Muscle of leg (tissue), 3 donors: ENCODE measurements at regions not wholly inside any gene's neighbourhood (a gene's known extent, or its start where the extent isn't known, plus 50 kb on each side); places are given as distances from the start of the nearest gene placed in this dataset.

Experiments used
- DNase-seq: peaks from one replicate; pipeline ENCODE4 v3.0.0; 2013
- H3K27ac ChIP-seq: one replicate; pipeline ENCODE4 v1.5.1; 2013; ENCODE audit warnings: mild to moderate bottlenecking, low read length, control low read depth
- H3K27me3 ChIP-seq: one replicate; pipeline ENCODE4 v1.6.1; 2013; ENCODE audit warnings: low read length; ENCODE audit not compliant: control insufficient read depth, insufficient read depth
- H3K36me3 ChIP-seq: one replicate; pipeline ENCODE4 v1.6.1; 2013; ENCODE audit warnings: low read length; ENCODE audit not compliant: control insufficient read depth, insufficient read depth
- H3K4me1 ChIP-seq: one replicate; pipeline ENCODE4 v1.6.1; 2013; ENCODE audit warnings: low read length; ENCODE audit not compliant: control insufficient read depth, insufficient read depth
- H3K4me3 ChIP-seq: one replicate; pipeline ENCODE4 v1.5.1; 2013; ENCODE audit warnings: low read length, control low read depth
- H3K9me3 ChIP-seq: replicated peaks from 2 replicates; pipeline ENCODE4 v1.6.1; 2013; ENCODE audit warnings: low read depth, low read length; ENCODE audit not compliant: control insufficient read depth
- WGBS: methylation state at CpG from one replicate; pipeline ENCODE4 v1.1.5; 2013; ENCODE audit warnings: missing lambda C conversion rate; ENCODE audit not compliant: insufficient coverage; 5-methylcytosine and 5-hydroxymethylcytosine counted together

- Histone ChIP-seq H3K4me3 (no peak overlapping the region), H3K27me3 (no peaks in the 10 kb centered on the region), H3K27ac (no peak overlapping the region), H3K36me3 (no peaks in the 10 kb centered on the region), H3K4me1 (no peaks in the 10 kb centered on the region), H3K9me3 (no peaks in the 10 kb centered on the region)
- DNase-seq: peak; percentile 19
- WGBS: 40% methylated on average over 12 of the region's 19 CpGs
These were observed 340.7 kb downstream of the RAB28 start for GRCh38 chr4:13143222-13144070.

GRCh38 chr4:13142726-13143125 is 341.4 kb downstream of the RAB28 start:
- no peaks in the 10 kb centered on the region for H3K36me3 ChIP-seq

GRCh38 chr4:13142191-13142590 is 341.9 kb downstream of the RAB28 start:
- Histone ChIP-seq H3K4me3 (no peak overlapping the region), H3K27ac (no peak overlapping the region), H3K4me1 (peaks cover 3% of the 10 kb centered on the region), H3K36me3 (no peaks in the 10 kb centered on the region), H3K9me3 (no peaks in the 10 kb centered on the region), H3K27me3 (no peaks in the 10 kb centered on the region)
- no peak for DNase-seq
- 0% methylated on average over 1 of the region's 1 CpG for WGBS

More at GRCh38 chr4:13142726-13143125, 341.4 kb downstream of the RAB28 start:
- no peak for DNase-seq
- no peaks in the 10 kb centered on the region for H3K9me3 ChIP-seq
- no peaks in the 10 kb centered on the region for H3K27me3 ChIP-seq
- H3K4me1 ChIP-seq: no peaks in the 10 kb centered on the region
- no peak overlapping the region for H3K27ac ChIP-seq
- H3K4me3 ChIP-seq: no peak overlapping the region
- WGBS: 83% methylated on average over 1 of the region's 4 CpGs

- Histone ChIP-seq H3K27ac (no peak overlapping the region), H3K27me3 (no peaks in the 10 kb centered on the region), H3K4me3 (no peak overlapping the region), H3K4me1 (peaks cover 3% of the 10 kb centered on the region), H3K36me3 (no peaks in the 10 kb centered on the region), H3K9me3 (peaks cover 4% of the 10 kb centered on the region)
- DNase-seq: peak; percentile 52
- WGBS: no CpG with 5 or more reads among the region's 2 CpGs
These were observed 346.8 kb downstream of the RAB28 start for GRCh38 chr4:13137390-13137789.

DNA sequence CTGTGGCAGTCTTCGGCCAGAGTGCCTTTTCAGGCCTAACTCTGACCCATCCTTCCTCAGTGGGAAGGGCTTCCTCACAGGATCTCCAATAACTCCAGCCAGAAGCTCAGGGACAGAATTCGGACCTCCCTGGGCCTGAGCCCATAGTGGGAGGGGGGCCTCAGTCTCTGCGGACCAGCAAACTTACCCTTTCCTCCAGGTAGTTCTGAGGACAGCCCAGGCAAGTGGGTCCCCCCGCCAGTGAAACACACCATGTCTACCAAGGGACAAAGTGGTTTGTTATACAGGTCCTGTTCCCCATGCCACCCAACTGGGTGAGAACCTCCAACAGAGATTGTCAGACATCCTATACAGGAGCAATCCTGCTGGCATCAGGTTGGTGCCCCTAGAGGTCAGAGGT is 350.4 kb downstream of the RAB28 start:
- no peaks in the 10 kb centered on the region for H3K27me3 ChIP-seq
- H3K4me1 ChIP-seq: peaks cover 3% of the 10 kb centered on the region
- DNase-seq: no peak
- no peaks in the 10 kb centered on the region for H3K36me3 ChIP-seq
- peaks cover 4% of the 10 kb centered on the region for H3K9me3 ChIP-seq
- no peak overlapping the region for H3K4me3 ChIP-seq
- H3K27ac ChIP-seq: no peak overlapping the region
- WGBS: no CpG with 5 or more reads among the region's 4 CpGs

- peaks cover 4% of the 10 kb centered on the region for H3K9me3 ChIP-seq
- H3K27ac ChIP-seq: no peak overlapping the region
- no peak for DNase-seq
- 0% methylated on average over 1 of the region's 3 CpGs for WGBS
- no peaks in the 10 kb centered on the region for H3K36me3 ChIP-seq
- no peaks in the 10 kb centered on the region for H3K4me1 ChIP-seq
- no peak overlapping the region for H3K4me3 ChIP-seq
- no peaks in the 10 kb centered on the region for H3K27me3 ChIP-seq
These were observed 353.3 kb downstream of the RAB28 start for GRCh38 chr4:13130848-13131247.

GRCh38 chr4:13129095-13129494 is 355.0 kb downstream of the RAB28 start:
- Histone ChIP-seq H3K4me1 (no peaks in the 10 kb centered on the region), H3K9me3 (peaks cover 4% of the 10 kb centered on the region), H3K4me3 (no peak overlapping the region), H3K27ac (no peak overlapping the region), H3K27me3 (no peaks in the 10 kb centered on the region), H3K36me3 (no peaks in the 10 kb centered on the region)
- no peak for DNase-seq
- WGBS: no CpG with 5 or more reads among the region's 5 CpGs

DNA sequence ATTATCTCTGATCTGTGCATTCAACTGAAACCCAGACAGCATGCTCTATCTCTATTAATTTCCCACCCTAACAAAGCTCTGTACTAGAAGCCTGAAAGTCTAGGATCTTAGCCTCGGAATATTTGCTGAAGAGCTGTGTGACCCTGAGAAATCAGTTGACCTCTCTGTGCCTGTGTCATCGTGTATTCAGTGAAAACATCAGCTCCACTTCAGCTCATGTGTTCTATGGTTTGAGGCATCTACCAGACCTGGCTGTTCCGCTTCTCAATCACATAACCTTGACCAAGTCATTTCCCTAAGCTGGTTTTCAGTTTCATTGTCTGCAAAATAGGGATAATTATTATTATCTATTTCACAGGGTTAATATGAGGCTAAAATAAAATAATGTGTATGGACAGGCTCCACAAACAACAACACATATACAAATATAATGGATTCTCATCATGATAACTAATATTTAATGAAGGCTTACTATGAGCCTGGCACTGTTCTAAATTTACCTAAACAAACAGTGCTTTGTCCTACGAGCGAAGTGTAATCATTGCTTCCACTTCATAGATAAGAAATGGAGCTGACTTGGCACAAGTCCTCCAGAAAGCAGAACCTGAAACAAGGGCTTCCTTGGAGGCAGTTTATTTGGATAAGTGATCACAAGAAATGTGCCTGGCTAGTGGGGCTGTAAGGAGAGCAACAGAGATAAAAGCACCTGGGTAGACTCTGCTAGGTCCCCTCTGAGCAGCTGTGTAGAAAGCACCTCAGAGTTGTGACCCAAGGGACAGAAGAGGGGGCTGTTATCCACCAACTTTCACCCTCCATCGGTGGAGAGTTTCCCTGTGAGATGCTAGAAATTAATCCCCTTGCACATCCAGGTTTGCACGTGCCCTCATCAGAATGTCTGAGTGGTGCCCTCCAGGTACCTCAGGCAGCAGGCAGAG is 356.9 kb downstream of the RAB28 start:
- Histone ChIP-seq H3K27ac (no peak overlapping the region), H3K36me3 (no peaks in the 10 kb centered on the region), H3K27me3 (no peaks in the 10 kb centered on the region), H3K9me3 (no peaks in the 10 kb centered on the region), H3K4me1 (no peaks in the 10 kb centered on the region), H3K4me3 (no peak overlapping the region)
- no CpG with 5 or more reads among the region's 7 CpGs for WGBS
- no peak for DNase-seq

DNA sequence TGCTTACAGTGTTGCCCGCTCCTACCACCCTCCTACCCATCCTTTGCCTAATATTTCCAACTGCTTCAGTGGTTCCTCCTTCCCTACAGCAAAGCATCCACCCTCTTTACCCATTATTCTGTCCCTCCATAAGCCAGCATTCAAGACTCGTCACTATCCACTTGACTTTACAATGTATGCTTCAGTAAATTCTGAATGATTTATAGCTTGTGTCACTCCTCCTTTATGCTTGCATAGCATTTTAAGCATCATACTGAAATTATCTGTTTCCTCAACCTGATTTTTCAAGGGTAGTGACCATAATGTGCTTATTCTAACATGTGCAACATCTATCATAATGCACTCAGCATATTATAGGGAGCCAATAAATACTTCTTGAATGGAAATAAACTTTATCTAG is 365.5 kb downstream of the RAB28 start:
- DNase-seq: no peak
- 92% methylated on average over 1 of the region's 2 CpGs for WGBS
- Histone ChIP-seq H3K36me3 (no peaks in the 10 kb centered on the region), H3K4me1 (no peaks in the 10 kb centered on the region), H3K4me3 (no peak overlapping the region), H3K9me3 (no peaks in the 10 kb centered on the region), H3K27ac (no peak overlapping the region), H3K27me3 (no peaks in the 10 kb centered on the region)

- Histone ChIP-seq H3K9me3 (no peaks in the 10 kb centered on the region), H3K27me3 (no peaks in the 10 kb centered on the region), H3K4me1 (no peaks in the 10 kb centered on the region), H3K36me3 (no peaks in the 10 kb centered on the region), H3K4me3 (no peak overlapping the region), H3K27ac (no peak overlapping the region)
- no peak for DNase-seq
- WGBS: 17% methylated on average over 2 of the region's 3 CpGs
These were observed 367.0 kb downstream of the RAB28 start for GRCh38 chr4:13117185-13117584.
